ENCODE measurements at regions not wholly inside any gene's neighbourhood (a gene's known extent, or its start where the extent isn't known, plus 50 kb on each side); places are given as distances from the start of the nearest gene placed in this dataset.

DNA sequence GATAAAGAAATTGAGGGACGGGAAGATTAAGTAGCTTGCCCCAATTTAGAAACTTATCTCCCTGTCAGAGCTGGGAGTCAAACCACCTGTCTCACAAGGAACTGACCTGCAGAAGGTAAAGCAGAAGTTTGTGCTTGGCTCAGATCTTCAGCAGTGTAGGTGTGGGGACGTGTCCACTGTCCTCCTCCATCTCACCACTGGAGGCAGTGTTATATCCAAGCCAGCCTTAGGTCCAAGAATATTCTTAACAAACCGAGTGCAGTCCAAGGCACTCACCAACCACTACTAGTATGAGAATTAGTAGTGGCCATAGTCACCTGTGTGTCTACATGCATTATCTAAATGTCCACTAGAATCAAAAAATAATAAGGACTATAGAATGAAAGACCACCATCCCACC is 86.3 kb upstream of the IRX1 start:
- DNase-seq (ENCODE audit: low read depth in 1 of 2, low spot score in 2 of 2), result no peak
- Histone ChIP-seq H3K4me2 (ENCODE audit: insufficient read depth in 1 of 2, low read depth in 2 of 2, low read length in 2 of 2) (no peak overlapping the region), H2BK15ac (ENCODE audit: low read length) (no peak overlapping the region), H3K18ac (ENCODE audit: extremely low read depth, low read length) (no peak overlapping the region), H2BK12ac (ENCODE audit: low read depth, low read length) (no peak overlapping the region), H2BK20ac (ENCODE audit: low read length) (no peak overlapping the region), H3K27me3 (replicated peaks in 1 of 4; ENCODE audit: control insufficient read depth in 3 of 4, extremely low read depth in 1 of 4, insufficient read depth in 3 of 4, low read length in 3 of 4) (no peaks in the 10 kb centered on the region), H3K79me2 (ENCODE audit: control insufficient read depth in 1 of 2, insufficient read depth in 2 of 2, low read length in 2 of 2) (no peaks in the 10 kb centered on the region), H3K9ac (replicated peaks in 1 of 4; ENCODE audit: extremely low read depth in 1 of 4, low read depth in 3 of 4, low read length in 3 of 4) (no peak overlapping the region), H3K56ac (replicated peaks; ENCODE audit: insufficient read length, low read depth, low read length) (no peak overlapping the region), H3K23ac (ENCODE audit: insufficient read length) (no peak overlapping the region), H3K27ac (ENCODE audit: low read depth, low read length) (no peak overlapping the region), H3K4me3 (ENCODE audit: extremely low read depth in 1 of 4, insufficient read depth in 2 of 4, low read depth in 3 of 4, low read length in 4 of 4) (no peak overlapping the region), H3K4me1 (replicated peaks in 1 of 4; ENCODE audit: control insufficient read depth in 3 of 4, insufficient read depth in 4 of 4, low read length in 3 of 4) (peaks cover 0 to 10% (median 6%) of the 10 kb centered on the region in 4 experiments; a peak in 5 of 7 replicates), H3K79me1 (ENCODE audit: low read depth, low read length) (no peaks in the 10 kb centered on the region), H2AK5ac (ENCODE audit: low read depth, low read length) (no peak overlapping the region), H4K8ac (ENCODE audit: extremely low read depth, insufficient read depth, low read length) (no peak overlapping the region), H3K36me3 (ENCODE audit: control insufficient read depth in 2 of 4, insufficient read depth in 4 of 4, low read length in 3 of 4) (no peaks in the 10 kb centered on the region), H4K20me1 (replicated peaks in 1 of 2; ENCODE audit: control insufficient read depth in 1 of 2, insufficient read depth in 2 of 2, low read length in 2 of 2) (no peaks in the 10 kb centered on the region), H4K5ac (ENCODE audit: insufficient read length, low read depth, low read length) (no peak overlapping the region), H2BK120ac (replicated peaks; ENCODE audit: low read depth, low read length) (no peak overlapping the region), H2AFZ (ENCODE audit: low read length) (no peak overlapping the region), H4K91ac (replicated peaks; ENCODE audit: insufficient read length, low read length) (no peak overlapping the region), H3K14ac (ENCODE audit: insufficient read length) (no peak overlapping the region), H2BK5ac (ENCODE audit: low read depth, low read length) (no peak overlapping the region), H3K4ac (replicated peaks; ENCODE audit: insufficient read length, low read depth, low read length) (no peak overlapping the region), H3K9me3 (ENCODE audit: insufficient read depth in 2 of 2, low read depth in 1 of 2, low read length in 1 of 2) (peaks cover 13% of the 10 kb centered on the region in 2 experiments), H3K23me2 (ENCODE audit: low read depth, low read length) (no peaks in the 10 kb centered on the region)
- no peak for FAIRE-seq
- CTCF ChIA-PET (ENCODE audit: partially characterized antibody), result interaction anchor here (1.4 to 1.5 kb wide), 3 partner anchors 9 to 43 kb away, joined by 3 read pairs; no protein-coding TSS in a partner anchor
- TF ChIP-seq, protein P1, sequence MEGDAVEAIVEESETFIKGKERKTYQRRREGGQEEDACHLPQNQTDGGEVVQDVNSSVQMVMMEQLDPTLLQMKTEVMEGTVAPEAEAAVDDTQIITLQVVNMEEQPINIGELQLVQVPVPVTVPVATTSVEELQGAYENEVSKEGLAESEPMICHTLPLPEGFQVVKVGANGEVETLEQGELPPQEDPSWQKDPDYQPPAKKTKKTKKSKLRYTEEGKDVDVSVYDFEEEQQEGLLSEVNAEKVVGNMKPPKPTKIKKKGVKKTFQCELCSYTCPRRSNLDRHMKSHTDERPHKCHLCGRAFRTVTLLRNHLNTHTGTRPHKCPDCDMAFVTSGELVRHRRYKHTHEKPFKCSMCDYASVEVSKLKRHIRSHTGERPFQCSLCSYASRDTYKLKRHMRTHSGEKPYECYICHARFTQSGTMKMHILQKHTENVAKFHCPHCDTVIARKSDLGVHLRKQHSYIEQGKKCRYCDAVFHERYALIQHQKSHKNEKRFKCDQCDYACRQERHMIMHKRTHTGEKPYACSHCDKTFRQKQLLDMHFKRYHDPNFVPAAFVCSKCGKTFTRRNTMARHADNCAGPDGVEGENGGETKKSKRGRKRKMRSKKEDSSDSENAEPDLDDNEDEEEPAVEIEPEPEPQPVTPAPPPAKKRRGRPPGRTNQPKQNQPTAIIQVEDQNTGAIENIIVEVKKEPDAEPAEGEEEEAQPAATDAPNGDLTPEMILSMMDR (IDR thresholded peaks at IDR 0.05; ENCODE audit: control extremely low read depth in 1 of 3, insufficient read depth in 1 of 3, low read depth in 1 of 3, low read length in 3 of 3), result peak in 2 of 3 experiments; percentile 32 to 34; a peak in 2 of 4 replicates
- TF ChIP-seq RAD21 (IDR thresholded peaks at IDR 0.05 in 1 of 2, conservative IDR thresholded peaks at IDR 0.05 in 1 of 2; ENCODE audit: low read depth in 2 of 2, low read length in 2 of 2) (0 out of 4 replicates have a peak, but pooled peaks of 1 of the 2 experiments have one; percentile 2), RXRA (IDR thresholded peaks at IDR 0.05; ENCODE audit: insufficient read depth, low read depth, low read length) (no peak)
- 81% methylated on average over 3 of the region's 3 CpGs; no CpG with 5 or more reads in 1 of the 2 experiments for WGBS, 2 experiments (ENCODE audit: extremely low coverage in 1 of 2, insufficient coverage in 1 of 2, insufficient read length in 1 of 2, insufficient replicate concordance in 2 of 2, low coverage in 1 of 2, low lambda C conversion rate in 2 of 2, missing lambda C conversion rate in 1 of 2)
- POLR2A ChIA-PET (ENCODE audit: partially characterized antibody), result interaction anchor here (0.6 kb wide), 1 partner anchor 21 kb away, joined by 3 read pairs; no protein-coding TSS in a partner anchor
